Kidney epithelial cell (primary cell): ENCODE measurements at regions not wholly inside any gene's neighbourhood (a gene's known extent, or its start where the extent isn't known, plus 50 kb on each side); places are given as distances from the start of the nearest gene placed in this dataset.

ENCODE experiments used
- DNase-seq: peaks from one replicate; pipeline ENCODE4 v3.0.0-alpha.2; 2010; ENCODE audit warnings: low read depth
- H3K27me3 ChIP-seq: 2 replicates; pipeline ENCODE4 v1.6.0; 2011; ENCODE audit warnings: low read length; ENCODE audit not compliant: control insufficient read depth, insufficient read depth
- H3K36me3 ChIP-seq: 2 replicates; pipeline ENCODE4 v1.5.1; 2011; ENCODE audit warnings: low read length; ENCODE audit not compliant: control insufficient read depth, insufficient read depth
- H3K4me3 ChIP-seq: 2 replicates; pipeline ENCODE4 v1.5.1; 2011; ENCODE audit warnings: low read depth, mild to moderate bottlenecking, control low read depth, low read length
- CTCF ChIP-seq: IDR thresholded peaks from 2 replicates; pipeline ENCODE4 v1.5.1; 2011; ENCODE audit warnings: mild to moderate bottlenecking, moderate library complexity, low read length, control low read depth, inconsistent platforms; ENCODE audit not compliant: insufficient read depth, poor library complexity, severe bottlenecking

- no peaks in the 10 kb centered on the region for H3K27me3 ChIP-seq
- no peaks in the 10 kb centered on the region for H3K36me3 ChIP-seq
- TF ChIP-seq CTCF: no peak
- no peak overlapping the region for H3K4me3 ChIP-seq
- DNase-seq: no peak
Observed at GRCh38 chrX:26590849-26591248, 374.9 kb downstream of the MAGEB5 start.

DNA sequence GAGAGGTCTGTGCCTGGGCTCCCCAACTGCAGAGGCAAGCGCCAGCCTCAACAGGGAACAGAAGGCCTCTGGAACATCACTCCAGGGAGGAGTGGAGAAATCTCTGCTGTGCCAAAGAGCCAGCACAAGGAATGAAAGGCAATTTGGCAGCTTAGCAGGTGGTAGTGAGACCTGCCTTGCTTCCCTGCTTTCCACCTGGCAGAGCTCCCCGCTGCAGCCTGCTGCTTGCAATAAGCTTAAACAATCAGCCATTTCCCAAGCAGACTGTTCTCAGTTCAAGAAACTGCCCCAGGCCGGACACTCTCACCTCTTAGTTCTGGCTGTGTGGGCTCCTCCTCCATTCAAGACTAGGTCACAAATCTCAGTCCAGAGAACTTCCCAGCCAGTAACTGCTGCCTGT lies 370.6 kb downstream of the MAGEB5 start:
- no peak for TF ChIP-seq CTCF
- H3K27me3 ChIP-seq: no peaks in the 10 kb centered on the region
- no peak overlapping the region for H3K4me3 ChIP-seq
- no peaks in the 10 kb centered on the region for H3K36me3 ChIP-seq
- no peak for DNase-seq

GRCh38 chrX:26581091-26581490 lies 365.1 kb downstream of the MAGEB5 start:
- Histone ChIP-seq H3K27me3 (no peaks in the 10 kb centered on the region), H3K4me3 (no peak overlapping the region), H3K36me3 (no peaks in the 10 kb centered on the region)
- TF ChIP-seq CTCF: no peak
- DNase-seq: no peak

DNA sequence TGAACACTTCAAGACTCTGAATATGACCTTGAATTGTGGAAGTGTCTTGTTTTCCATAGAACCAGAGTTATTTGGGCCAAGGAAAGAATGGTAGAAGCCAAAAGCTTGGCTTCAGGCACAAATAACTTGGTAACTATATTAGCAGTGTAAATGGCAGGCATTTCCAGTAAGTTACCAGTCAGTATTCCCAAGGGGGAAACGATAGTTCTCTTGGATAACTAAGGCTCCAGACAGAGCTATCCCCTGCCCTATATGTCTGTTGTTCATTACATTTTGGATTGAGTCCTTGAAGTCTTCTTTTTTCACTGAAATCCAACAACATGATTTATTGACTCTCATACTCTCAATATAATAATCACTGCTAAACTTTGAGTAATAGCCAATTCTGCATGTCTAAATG lies 364.1 kb downstream of the MAGEB5 start:
- Histone ChIP-seq H3K27me3 (no peaks in the 10 kb centered on the region), H3K4me3 (no peak overlapping the region), H3K36me3 (no peaks in the 10 kb centered on the region)
- no peak for DNase-seq
- TF ChIP-seq CTCF: no peak

DNA sequence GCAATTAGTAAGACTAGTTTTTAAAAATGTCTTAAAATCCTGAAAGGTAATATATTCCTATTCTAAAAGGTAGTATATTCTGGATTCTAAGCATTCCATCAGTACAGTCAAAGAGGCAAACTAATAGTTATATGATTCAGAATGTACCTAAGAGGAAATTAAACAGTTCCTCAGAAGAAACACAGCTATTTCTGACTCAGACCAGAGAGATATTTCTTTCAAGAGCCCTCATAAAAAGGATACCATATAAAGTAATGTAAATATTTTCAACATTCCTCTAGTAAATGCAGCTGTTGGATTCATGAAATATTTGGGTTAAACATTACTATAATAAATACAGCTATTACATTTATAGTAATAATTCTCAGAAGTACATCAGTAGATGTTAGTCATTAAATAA lies 358.3 kb downstream of the MAGEB5 start:
- Histone ChIP-seq H3K36me3 (no peaks in the 10 kb centered on the region), H3K4me3 (no peak overlapping the region), H3K27me3 (no peaks in the 10 kb centered on the region)
- TF ChIP-seq CTCF: no peak
- DNase-seq: no peak

GRCh38 chrX:26562156-26562555 lies 346.2 kb downstream of the MAGEB5 start:
- Histone ChIP-seq H3K36me3 (no peaks in the 10 kb centered on the region), H3K27me3 (no peaks in the 10 kb centered on the region), H3K4me3 (no peak overlapping the region)
- TF ChIP-seq CTCF: no peak
- DNase-seq: no peak
